ENCODE measurements at regions not wholly inside any gene's neighbourhood (a gene's known extent, or its start where the extent isn't known, plus 50 kb on each side); places are given as distances from the start of the nearest gene placed in this dataset.

GRCh38 chr12:63238892-63239291 lies 87.9 kb upstream of the AVPR1A start:
- DNase-seq (ENCODE audit: low read depth in 3 of 3): no peak

DNA sequence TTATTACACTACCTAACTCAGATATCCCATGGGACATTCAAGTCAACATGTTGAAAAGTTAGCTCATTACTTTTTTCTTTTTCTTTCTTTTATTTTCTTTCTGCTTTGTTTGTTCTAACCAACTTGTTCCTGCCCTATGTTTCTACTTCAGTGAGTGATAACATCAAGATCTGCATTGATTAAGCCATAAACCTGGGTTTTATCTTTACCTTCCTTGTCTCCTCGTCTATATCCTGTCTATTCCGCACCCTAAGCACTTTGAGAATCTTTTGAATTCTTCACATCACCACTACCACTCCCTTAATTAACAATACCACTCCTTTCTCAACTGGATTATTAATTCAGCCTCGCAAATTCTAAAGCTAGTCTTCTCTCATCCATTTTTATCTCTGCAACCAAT lies 81.9 kb upstream of the AVPR1A start:
- no peak for DNase-seq (ENCODE audit: low read depth in 3 of 3)

GRCh38 chr12:63228853-63229252 lies 77.9 kb upstream of the AVPR1A start:
- no peak for DNase-seq (ENCODE audit: low read depth in 3 of 3)

DNA sequence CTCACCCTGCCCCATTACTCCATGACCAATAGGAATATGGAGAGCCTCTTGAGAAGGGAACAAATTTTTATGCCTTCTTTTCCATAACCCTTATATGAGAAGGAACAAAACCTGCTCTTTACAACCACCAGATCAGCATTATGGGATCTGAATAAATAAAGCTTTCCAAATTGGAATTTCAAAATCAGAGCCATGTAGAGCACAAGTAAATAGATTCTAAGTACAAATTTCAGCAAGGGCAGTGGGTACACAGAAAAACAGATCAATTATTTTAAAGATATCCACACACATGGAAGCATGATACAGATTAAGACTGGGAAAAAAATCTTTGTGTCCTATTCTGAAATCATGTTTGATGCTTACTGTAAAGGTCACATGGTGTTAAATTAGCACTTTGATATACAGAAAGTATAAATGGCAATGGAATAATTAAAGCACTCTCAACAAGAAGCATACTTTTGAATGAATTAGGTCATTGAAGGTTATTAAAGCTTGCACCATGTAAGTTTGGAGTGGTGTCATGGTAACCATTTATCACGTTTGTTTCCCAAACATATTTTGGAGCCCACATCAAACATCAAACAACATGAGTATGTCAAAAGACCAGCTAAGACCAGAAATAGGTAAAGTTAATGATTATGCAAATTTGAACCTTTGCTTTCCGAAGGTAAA lies 75.9 kb upstream of the AVPR1A start:
- no peak for DNase-seq (ENCODE audit: low read depth in 3 of 3)

DNA sequence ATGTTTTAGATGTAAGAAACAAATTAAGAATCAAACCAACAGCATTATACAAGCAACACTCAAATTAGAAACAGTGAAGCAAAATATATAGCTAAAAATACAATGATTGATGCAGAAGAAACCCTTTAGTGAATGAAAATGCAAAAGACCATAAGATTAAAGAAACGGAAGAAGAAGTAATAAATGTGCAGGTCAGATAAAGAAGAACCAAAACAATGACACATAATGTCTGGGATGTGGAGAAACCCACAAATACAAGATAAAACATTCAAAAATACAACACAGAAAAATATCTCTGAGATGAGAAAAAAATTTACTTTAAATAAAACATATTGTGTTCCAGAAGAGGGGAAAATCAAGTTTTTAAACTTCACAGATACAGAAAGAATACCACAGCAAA lies 73.4 kb upstream of the AVPR1A start:
- no peak for DNase-seq (ENCODE audit: low read depth in 3 of 3)

GRCh38 chr12:63223128-63223527 lies 72.1 kb upstream of the AVPR1A start:
- DNase-seq (ENCODE audit: low read depth in 3 of 3): no peak

GRCh38 chr12:63222582-63222981 lies 71.6 kb upstream of the AVPR1A start:
- no peak for DNase-seq (ENCODE audit: low read depth in 3 of 3)

GRCh38 chr12:63220921-63221320 lies 69.9 kb upstream of the AVPR1A start:
- DNase-seq (ENCODE audit: low read depth in 3 of 3): no peak

- DNase-seq (ENCODE audit: low read depth in 3 of 3): no peak
Observed at GRCh38 chr12:63212316-63212715, 61.3 kb upstream of the AVPR1A start.

GRCh38 chr12:63208956-63209355 lies 58.0 kb upstream of the AVPR1A start:
- no peak for DNase-seq (ENCODE audit: low read depth in 3 of 3)

DNA sequence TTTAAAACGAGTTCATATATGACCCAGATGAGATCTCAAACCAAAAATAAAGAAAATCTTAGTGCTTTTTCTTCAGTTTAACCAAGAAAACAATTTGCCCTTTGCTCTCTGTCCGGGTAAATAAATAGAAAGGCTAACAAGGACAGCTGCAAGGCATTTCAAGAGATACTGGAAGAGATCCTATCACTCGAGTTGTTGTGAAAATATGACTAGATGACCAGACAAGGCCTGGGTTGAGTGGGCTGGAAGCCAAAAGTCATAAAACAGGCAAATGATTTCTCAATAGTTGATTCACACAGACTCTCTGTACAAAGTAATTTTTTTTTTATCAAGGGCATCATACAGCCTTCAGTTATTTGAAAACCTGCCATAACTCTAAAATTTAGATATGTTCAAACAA lies 55.9 kb upstream of the AVPR1A start:
- DNase-seq (ENCODE audit: low read depth in 3 of 3): no peak

DNA sequence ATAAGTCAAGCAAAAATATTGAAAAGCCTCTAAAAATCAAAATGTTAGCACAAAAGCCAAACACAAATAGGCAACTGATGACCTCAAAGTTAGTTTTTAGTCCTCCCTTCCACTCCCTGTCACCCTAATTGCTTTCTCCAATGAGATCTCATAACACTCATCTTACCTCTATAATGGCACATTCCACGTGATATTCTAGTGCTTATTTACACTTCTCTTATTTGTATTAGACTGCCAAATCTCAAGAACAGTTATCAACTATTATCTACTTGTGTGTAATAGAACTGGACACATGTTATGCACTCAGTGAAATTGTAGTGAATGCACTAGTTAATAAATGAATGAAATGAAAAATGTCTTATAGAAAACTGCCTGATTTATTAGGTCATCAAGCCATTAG lies 55.5 kb upstream of the AVPR1A start:
- DNase-seq (ENCODE audit: low read depth in 3 of 3): no peak

Data from stimulated activated CD4-positive, alpha-beta T cell treated with anti-CD3 and anti-CD28 coated beads, TNF-alpha, amount 100 ng/mL, for 24 hours (primary cell).